ENCODE measurements at regions not wholly inside any gene's neighbourhood (a gene's known extent, or its start where the extent isn't known, plus 50 kb on each side); places are given as distances from the start of the nearest gene placed in this dataset.

DNA sequence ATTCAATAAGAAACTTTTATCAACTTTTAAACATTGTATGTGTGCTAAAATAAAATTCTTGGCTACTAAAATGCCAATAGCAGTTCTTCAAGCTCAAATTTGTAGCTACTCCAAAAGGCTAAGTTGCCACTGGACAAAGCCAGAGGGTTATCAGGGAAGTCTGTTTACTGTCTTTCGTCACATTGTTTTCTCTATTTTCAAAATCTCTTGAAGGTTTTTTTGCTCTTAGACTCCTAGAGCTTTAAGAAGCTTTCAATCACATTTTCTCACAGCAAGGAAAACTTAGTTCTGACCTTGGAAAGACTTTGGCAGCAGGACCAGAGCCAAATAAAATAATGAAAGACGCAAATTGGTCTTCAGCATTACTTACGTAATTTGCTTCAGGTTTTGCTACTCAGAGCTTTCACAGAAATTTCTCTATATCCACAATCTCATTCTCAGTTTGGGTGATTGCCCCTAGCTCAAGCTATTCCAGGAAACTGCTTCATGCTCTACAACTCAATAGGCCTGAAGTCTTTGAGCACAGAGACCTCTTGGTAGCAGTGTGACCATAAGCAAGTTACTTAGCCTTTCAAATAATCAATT, 257.7 kb downstream of the GABRG2 start:
- H3K4me1 ChIP-seq: no peaks in the 10 kb centered on the region
- peaks cover 0 to 5% of the 10 kb centered on the region in 2 donors for H3K9me3 ChIP-seq
- no peak for DNase-seq (ENCODE audit: low spot score in 2 of 2)
- TF ChIP-seq, protein P1, sequence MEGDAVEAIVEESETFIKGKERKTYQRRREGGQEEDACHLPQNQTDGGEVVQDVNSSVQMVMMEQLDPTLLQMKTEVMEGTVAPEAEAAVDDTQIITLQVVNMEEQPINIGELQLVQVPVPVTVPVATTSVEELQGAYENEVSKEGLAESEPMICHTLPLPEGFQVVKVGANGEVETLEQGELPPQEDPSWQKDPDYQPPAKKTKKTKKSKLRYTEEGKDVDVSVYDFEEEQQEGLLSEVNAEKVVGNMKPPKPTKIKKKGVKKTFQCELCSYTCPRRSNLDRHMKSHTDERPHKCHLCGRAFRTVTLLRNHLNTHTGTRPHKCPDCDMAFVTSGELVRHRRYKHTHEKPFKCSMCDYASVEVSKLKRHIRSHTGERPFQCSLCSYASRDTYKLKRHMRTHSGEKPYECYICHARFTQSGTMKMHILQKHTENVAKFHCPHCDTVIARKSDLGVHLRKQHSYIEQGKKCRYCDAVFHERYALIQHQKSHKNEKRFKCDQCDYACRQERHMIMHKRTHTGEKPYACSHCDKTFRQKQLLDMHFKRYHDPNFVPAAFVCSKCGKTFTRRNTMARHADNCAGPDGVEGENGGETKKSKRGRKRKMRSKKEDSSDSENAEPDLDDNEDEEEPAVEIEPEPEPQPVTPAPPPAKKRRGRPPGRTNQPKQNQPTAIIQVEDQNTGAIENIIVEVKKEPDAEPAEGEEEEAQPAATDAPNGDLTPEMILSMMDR (IDR thresholded peaks at IDR 0.05): no peak
- intact Hi-C loops (cut with DNase I): no loop called here
- no peak overlapping the region for H3K4me3 ChIP-seq
- no peaks in the 10 kb centered on the region for H3K36me3 ChIP-seq
- H3K27ac ChIP-seq: no peak overlapping the region
- H3K27me3 ChIP-seq: no peaks in the 10 kb centered on the region

DNA sequence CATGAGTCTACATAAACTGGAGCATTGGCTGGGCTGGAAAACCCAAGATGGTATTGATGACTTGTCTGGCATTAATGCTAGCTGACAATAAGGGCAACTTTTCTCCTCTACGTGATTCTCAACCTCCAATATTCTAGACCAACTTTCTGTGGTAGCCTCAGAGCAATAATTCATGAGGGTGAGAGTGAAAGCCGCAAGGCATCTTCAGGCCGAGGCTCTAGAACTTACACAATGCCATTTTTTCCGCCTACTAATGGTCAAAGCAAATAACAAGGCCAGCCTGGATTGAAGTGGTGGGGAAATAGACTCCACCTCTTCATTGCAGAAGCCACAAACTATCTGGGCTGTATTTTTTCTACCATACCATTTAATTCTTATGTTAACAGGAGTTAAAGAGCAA, 267.4 kb downstream of the GABRG2 start:
- Histone ChIP-seq H3K27ac (no peak overlapping the region), H3K4me1 (no peaks in the 10 kb centered on the region), H3K36me3 (no peaks in the 10 kb centered on the region), H3K9me3 (no peaks in the 10 kb centered on the region), H3K27me3 (no peaks in the 10 kb centered on the region), H3K4me3 (no peak overlapping the region)
- intact Hi-C loops (cut with DNase I): no loop called here
- DNase-seq (ENCODE audit: low spot score in 2 of 2): no peak
- TF ChIP-seq, protein P1 (IDR thresholded peaks at IDR 0.05): no peak

DNA sequence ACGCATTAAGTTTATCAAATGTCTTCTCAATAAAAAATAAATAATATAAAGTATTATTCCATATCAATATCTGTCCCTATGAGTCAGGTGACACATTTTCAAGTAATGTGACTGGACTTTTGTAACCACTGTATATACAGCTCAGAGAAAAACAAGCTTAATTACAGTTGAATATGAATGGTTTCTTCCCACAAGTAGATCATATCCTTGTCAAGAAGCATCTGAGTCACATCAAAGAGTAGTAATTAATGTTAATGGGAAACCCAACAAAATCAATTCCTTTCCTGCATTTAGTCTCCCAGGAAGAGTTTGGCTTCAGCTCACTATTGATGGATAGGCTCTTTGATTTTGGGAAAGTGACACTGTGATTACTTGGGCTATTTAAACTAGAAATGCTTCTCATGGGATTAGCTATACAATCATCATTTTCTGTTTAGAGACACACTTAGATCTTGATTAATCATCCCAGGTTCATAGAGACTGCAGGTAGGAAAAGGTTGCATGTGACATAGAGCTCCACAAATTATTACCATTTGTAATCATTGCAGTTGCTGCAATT, 292.9 kb downstream of the GABRG2 start:
- intact Hi-C loops (cut with DNase I): no loop called here
- no peaks in the 10 kb centered on the region for H3K4me1 ChIP-seq
- no peak for DNase-seq (ENCODE audit: low spot score in 2 of 2)
- no peak overlapping the region for H3K27ac ChIP-seq
- H3K9me3 ChIP-seq: no peaks in the 10 kb centered on the region
- TF ChIP-seq, protein P1 (IDR thresholded peaks at IDR 0.05): no peak
- H3K27me3 ChIP-seq: no peaks in the 10 kb centered on the region
- H3K4me3 ChIP-seq: no peak overlapping the region
- no peaks in the 10 kb centered on the region for H3K36me3 ChIP-seq

DNA sequence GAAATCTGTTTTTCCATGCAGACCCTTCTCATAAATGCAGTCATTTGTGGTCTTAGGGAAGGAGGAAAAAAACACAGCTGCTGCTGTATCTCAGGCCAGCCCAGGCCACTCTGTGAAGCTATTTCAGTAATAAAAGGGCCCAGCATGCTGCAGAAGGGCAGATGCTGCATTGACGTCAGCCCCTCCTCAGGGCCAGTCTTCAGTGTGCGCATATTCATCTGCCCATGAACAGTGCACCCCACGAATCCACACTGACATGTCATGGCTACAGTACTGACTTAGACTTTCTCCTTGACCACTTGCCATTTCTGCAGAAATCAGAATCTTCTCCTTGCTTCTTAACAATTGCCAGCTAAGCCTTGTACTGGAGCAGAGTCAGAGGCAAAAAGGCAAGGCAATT, 304.7 kb downstream of the GABRG2 start:
- no peaks in the 10 kb centered on the region for H3K36me3 ChIP-seq
- no peak overlapping the region for H3K4me3 ChIP-seq
- no peaks in the 10 kb centered on the region for H3K4me1 ChIP-seq
- H3K27ac ChIP-seq: no peak overlapping the region
- TF ChIP-seq, protein P1 (IDR thresholded peaks at IDR 0.05): no peak
- DNase-seq (ENCODE audit: low spot score in 2 of 2): no peak
- no peaks in the 10 kb centered on the region for H3K27me3 ChIP-seq
- intact Hi-C loops (cut with DNase I): no loop called here
- H3K9me3 ChIP-seq: no peaks in the 10 kb centered on the region

DNA sequence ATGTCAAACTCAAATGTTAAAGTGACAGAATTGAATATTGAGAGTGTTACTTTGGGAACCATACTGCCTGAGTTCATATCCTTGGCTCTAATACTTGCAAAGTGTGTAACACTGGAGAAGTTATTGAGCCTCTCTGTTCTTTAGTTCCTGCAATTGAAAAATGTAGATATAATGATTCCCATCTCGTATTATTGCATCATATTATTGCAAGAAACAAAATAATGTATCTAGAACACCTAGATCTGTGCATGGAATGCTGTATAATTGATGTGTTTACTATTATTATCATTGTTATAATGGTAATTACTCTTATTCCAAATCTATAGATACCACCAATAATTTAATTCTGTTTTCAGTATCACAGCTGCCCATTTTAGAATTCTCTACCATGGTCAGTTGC, 310.3 kb downstream of the GABRG2 start:
- H3K27me3 ChIP-seq: no peaks in the 10 kb centered on the region
- H3K9me3 ChIP-seq: no peaks in the 10 kb centered on the region
- no peaks in the 10 kb centered on the region for H3K36me3 ChIP-seq
- TF ChIP-seq, protein P1 (IDR thresholded peaks at IDR 0.05): no peak
- H3K4me1 ChIP-seq: no peaks in the 10 kb centered on the region
- no peak overlapping the region for H3K27ac ChIP-seq
- intact Hi-C loops (cut with DNase I): no loop called here
- H3K4me3 ChIP-seq: no peak overlapping the region
- no peak for DNase-seq (ENCODE audit: low spot score in 2 of 2)

DNA sequence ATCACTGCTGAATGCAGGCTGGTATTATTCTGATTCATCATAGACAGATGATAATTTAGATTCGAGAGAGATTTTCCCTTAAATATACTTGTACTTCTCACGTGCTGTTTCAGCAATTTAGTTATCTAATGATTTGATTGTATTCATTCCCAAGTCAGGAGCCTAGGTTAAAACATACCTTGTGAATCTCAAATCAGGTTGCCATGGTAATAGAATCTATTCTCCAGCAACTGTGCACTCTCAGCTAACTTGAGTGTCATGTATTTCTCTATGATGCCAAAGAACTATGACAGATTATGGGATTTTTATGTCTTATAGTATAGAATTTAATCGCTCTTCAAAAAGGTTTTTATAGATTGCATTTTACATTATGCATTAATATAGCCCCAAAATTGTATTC, 315.3 kb downstream of the GABRG2 start:
- no peaks in the 10 kb centered on the region for H3K4me1 ChIP-seq
- H3K27ac ChIP-seq: no peak overlapping the region
- no peaks in the 10 kb centered on the region for H3K36me3 ChIP-seq
- no peaks in the 10 kb centered on the region for H3K27me3 ChIP-seq
- no peaks in the 10 kb centered on the region for H3K9me3 ChIP-seq
- TF ChIP-seq, protein P1 (IDR thresholded peaks at IDR 0.05): no peak
- intact Hi-C loops (cut with DNase I): no loop called here
- no peak overlapping the region for H3K4me3 ChIP-seq
- no peak for DNase-seq (ENCODE audit: low spot score in 2 of 2)
